Iris pigment epithelial cell (primary cell): ENCODE measurements at regions not wholly inside any gene's neighbourhood (a gene's known extent, or its start where the extent isn't known, plus 50 kb on each side); places are given as distances from the start of the nearest gene placed in this dataset.

Experiments used
- DNase-seq: peaks from one replicate; pipeline ENCODE4 v3.0.0-alpha.2; 2011; ENCODE audit warnings: low read depth

DNA sequence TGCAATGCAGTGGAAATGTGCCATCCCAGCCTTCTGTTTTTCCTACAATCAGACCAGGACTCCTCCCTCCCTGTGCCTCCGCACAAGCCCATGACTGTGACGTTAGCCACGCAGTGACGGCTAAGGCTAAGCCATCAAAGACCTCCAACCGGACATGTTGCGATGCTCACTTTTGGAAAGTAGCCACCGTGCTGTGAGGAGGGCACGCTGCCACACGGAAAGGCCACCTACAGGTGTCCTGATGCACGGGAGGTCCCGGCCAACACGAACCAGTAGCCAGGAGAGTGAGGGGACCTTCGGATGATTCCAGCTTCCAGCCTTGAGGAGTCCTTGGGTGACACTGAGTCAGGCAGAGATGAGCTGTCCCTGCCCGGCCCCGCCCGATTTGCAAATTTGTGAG lies 53.9 kb downstream of the FOXL1 start:
- no peak for DNase-seq

DNA sequence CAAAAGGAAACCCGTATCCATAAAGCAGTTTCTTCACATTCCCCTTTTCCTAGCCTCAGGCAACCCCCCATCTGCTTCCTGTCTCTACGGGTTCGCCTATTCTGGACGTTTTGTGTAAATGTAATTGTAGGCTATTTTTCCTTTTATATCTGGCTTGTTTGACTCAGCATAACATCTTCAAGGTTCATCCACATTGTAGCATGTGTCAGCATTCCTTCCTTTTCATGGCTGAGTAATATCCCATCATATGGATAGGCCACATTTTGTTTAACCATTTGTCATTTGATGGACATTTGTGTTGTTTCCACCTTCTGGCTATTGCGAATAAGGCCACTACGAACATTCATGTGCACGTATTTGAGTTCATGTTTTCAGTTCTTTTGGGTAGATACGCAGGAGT lies 54.6 kb downstream of the FOXL1 start:
- DNase-seq, result no peak

DNA sequence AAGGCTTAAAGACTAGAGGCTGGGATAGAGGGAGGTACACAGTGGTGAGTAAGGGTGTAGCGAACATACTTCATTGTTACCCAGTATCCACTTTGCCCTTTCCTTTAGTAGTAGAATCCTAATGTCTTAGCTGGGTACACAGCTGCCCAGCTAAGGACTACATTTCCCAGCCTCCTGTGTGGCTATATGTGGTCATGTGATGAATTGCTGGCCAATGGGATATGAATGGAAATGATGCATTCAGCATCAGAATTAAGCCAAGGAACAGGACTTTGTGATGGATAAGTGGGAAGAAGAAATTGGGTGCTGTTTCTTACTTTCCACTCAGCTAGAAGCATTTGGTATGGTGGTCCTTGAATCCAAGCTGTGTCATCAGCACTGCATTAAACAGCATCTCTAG lies 55.9 kb downstream of the FOXL1 start:
- peak; percentile 45 for DNase-seq

DNA sequence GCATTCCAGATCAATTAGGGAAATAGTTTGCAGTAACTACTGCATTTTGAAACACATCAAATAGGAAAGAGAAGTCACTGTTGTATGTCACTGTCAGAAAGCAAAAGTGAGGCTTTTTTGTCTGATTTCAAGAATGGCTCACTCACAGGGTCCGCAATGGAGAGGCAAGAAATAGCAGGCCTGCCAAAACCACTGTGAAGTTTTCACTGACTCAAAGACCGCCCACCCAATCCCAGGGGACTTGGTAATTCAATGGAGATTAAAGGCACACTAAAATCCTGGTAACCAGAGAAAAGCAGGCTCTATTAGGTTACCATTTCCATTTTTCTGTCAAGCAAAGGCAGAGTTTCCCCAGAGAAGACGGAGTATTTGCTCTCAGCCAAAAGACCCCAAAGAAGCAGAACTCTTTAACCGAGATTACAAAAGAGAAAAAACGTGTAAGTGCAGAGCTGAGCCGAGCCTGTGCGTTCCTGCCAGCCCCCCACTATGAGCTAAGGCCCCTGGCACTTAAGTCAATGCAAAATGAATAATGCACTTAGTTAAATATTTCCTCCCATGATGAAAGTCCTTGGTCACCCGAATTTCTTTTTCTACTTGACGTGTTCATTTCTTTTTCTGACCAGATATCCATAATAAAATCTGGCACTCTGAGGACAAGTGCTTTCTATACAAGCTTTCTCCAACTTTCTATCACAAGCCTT lies 57.0 kb downstream of the FOXL1 start:
- DNase-seq, result no peak

DNA sequence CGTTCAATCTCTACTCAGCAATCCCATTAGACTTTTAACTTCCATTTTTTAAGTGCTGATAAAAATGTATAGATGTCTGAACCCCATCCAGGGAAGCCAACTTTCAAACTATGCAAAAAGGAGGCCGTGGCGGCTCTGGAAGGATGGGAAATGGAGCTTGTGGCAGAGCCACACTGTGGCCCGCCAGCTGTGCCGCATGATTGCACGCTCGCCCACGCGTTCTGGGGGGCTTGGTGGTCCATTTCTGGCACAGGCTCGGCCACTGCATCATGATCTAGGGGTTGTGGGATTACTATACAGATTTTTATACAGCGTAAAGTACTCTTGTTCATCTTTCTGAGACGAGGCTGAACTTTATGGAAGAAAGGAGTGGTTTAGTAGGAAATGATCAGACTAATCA lies 57.6 kb downstream of the FOXL1 start:
- no peak for DNase-seq

DNA sequence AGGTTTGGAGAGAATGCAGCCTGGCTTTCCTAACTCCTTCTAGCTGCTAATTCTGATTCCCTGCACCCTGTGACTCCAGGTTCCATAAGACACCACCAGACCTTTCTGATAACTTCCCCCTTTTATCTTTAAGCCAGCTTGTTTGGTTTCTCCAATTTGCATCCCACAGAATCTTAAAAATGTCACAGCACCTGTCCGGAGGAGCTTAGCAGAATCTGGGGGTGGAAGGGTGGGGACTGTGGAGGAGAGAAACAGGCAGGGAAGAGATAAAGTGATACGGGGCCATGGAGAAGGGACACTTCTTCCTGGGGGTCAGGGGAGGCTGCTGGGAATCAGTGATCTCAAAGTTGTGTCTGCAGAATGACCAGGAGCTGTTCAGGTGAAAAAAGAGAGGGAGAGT lies 59.4 kb downstream of the FOXL1 start:
- no peak for DNase-seq

DNA sequence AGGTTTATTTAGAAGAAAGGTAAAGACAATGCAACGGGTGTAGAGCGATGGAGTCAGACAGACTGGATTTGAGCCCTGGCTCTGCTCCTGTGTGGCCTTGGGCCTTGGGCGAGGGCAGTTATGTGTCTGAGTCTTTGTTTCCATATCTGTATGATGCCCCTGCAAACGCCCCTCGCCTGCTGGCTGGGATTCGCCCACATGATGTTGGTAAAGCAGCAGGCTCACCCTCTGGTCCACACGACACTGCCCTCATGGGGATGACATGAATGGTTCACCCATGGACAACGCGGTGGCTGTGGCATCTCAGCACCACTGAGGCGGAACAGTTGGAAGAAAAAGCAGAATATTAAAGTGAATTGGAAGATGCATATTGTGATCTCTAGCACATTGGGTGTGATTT lies 60.3 kb downstream of the FOXL1 start:
- DNase-seq, result no peak

DNA sequence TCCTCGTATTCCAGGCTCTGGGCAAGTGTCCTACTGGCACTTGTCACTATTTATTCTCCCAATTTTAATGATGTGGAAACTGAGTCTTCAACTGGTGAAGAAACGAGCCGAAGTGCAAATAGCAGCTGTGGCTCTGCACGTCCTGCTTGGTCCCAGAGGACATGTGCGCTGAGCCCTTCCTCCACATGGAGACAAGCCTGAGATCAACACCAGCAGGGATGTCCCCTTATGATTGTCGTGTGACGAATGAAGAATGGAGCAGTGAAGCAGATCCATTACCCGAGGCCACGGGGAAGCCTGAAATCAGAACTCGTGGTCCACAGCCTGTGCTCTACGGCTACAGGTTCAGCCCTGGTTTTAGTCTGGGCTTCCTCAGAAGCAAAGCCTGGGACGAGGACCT lies 61.0 kb downstream of the FOXL1 start:
- no peak for DNase-seq

DNA sequence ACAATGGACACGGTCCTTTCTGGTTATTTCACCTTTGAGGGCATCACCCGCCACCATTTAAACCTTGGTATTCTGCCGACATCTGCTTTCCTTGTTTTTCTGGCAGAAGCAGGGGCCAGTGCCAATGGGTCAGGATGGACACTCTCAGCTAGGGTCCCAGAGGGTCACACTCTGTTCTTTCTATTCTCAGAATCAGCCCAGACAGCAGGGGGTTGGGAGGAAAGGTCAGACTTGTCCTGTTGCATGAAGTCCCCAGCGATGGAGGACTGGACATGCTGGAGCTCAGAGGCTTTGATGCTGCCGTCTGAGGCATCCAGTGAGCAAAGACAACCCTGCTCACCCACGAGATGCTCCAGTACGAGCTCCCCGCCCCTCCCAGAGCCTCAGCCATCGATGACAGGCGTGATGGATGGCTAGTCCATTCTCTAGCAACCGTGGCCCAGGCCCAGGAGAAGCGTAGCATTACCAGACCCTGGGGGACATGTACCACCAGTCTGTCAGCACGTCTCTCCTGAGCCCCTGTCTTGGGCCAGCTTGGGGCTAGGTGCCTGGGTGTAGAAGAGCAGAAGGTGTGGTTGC lies 62.0 kb downstream of the FOXL1 start:
- no peak for DNase-seq

DNA sequence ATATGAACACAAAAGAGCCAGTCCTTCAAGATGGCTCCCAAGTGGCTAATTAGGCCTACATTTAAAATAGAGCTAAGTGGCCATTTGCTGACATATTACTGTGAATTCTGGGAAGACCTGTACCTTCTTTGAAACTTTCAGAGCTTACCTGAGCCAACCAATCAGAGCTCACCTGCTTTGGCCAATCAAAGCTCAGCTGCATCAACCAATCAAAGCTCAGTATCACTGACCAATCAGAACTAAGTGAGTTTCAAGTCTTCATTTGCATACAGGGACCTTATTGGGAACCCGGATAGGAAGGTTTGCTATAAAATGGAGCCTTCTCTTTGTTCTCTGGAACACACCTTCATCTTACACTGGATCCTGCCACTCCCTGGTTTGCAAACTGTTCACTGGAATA lies 63.7 kb downstream of the FOXL1 start:
- no peak for DNase-seq

DNA sequence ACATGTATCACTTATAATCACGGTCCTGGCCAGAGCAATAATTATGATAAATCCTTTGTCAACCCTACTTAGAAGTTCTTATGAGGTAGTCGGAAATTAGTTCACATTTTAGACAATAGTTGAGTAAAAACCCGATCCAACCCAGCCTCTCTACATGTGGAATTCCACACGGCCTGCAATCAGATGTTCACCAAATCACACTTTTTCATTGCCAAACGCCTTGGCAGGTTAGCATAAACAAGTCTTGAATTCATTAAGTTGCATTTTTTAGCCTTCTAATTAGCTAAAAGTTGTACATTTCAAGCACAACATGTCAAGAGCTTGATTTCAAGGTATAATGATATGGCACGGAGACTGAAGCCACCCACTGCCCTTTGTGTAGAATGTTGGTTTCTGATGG lies 65.3 kb downstream of the FOXL1 start:
- DNase-seq, result no peak

DNA sequence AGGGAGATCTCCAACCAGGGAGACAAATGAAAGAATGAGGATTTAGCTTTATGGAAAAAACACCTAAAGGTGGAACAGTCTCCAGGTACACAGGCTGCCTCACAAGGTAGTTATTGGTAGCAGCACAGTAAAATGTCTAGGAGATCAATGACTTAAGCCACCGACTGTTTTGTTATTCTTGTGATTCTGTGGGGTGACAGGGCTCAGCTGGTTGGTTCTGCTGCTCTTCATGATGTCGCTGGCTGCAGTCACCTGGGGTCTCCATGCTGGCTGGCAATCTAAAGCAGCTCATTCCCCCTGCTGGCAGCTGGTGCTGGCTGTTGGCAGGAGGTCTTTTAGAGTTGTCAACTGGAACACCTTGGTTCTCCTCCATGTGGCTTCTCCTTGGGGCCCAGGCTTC lies 69.2 kb downstream of the FOXL1 start:
- no peak for DNase-seq

DNA sequence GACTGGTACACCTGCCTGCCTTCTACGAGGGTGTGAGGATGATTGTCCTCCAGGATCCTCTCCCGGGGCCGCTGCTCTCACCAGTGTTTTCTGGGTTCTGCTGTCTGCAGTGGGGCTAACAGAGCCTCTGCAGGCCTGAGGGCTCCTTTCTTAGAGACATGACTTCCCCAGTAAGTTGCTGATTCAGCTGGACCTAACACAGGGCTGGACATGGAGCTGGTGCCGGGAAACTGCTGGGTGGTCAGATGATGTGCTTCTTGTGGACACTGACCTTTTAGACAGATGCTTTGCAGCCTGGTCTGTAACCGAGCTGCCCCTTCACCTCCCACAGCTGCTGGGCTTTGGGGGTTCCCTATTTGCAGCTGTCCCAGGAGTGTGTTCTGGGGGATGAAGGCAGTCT lies 71.5 kb downstream of the FOXL1 start:
- DNase-seq, result no peak

DNA sequence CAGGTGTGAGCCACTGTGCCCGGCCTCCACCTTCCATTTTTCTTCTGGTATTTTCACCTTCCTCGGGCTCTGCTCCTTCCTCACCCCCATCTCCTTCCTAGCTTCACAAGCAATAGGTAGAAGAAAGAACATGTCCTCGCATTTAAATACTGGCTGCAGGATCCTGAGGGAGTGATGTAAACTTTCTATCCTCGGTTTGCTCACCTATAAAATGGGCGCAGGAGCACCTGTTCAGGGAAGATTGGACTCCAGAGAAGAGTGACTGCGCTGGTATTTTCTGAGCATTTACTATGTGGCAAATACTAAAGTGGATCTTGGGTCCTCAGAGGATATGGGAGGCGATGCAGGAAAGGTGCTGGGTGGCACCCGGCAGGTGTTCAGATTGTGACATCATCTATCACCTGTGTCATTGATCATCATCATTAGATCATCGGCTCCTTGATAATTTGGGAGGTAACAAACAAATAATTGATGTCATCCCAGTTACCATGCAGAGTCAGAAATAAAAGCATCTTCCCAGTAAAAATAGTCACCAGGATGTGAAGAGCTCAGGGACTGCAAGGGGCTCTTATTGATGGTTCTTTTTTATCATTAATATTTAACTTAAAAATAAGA lies 72.8 kb downstream of the FOXL1 start:
- DNase-seq, result no peak

DNA sequence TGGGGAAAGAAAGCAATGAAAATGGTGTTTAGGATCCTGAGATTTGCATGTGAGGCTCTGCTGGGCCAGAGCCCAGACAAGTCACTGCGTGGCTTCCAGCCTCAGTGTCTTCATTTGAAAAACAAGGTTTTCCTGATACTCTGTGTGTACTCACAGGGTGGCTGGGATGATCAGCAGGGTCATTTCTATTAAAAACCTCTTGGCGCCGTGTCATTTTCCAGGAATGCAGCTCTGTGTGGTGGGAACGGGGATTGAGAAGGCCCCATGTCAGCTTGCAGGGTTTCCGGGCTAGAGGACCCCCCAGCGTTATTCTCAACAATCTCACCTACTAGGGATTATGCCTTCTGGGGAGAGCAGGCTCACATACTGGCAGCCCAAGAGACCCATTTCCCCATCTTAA lies 73.5 kb downstream of the FOXL1 start:
- DNase-seq, result no peak

DNA sequence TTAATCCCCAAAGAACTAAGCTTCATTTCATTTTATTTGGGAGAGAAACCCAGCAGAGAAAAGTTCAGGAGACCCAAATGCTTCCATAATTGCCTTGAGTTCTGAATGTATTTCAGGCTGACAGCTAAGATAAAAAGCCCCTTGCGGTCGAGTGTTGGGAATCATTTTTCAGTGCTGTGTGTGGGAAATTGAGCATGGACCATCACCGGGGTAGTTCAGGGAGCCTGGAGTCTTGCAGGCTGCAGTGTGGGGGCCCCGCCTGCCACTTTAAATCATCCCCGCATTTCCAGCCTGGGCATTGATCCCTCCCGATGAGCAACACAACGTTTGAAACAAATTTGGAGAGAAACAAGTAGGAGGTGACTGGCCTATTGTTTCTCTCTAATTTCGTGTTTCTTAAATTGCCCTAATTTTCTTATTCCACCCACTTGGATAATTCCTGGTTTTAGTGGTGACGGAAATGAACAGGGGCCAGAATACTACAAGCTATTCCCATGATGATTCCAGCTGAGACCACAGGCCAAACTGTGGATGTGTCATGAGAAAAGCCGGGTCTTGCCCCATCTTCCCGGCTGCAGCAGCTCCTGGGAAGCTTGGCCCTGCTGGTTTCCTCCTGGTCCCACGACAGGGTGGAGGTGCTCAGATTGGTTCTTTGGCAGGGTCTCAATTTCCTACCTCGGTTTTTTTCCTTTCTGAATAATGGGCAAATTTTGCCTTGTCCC lies 75.1 kb downstream of the FOXL1 start:
- DNase-seq, result no peak

DNA sequence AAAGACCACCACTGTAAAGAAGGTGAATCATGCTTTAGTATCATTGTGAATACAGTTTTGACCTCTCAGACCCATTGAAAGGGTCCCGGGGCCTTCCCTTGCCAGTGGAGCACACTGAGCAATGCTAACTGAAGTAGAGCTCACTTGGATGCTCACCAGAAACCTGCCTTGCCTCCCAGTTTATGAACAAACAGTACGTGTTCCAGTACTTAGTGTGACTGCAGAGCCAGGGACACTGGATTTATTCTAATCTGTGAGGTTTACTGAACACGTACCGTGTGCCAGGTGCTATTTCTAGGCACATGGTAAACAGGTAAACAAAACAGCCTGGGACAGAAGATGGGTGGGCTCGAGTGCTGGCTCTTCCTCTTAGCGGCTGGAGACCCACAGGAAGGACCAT lies 79.6 kb downstream of the FOXL1 start:
- no peak for DNase-seq

DNA sequence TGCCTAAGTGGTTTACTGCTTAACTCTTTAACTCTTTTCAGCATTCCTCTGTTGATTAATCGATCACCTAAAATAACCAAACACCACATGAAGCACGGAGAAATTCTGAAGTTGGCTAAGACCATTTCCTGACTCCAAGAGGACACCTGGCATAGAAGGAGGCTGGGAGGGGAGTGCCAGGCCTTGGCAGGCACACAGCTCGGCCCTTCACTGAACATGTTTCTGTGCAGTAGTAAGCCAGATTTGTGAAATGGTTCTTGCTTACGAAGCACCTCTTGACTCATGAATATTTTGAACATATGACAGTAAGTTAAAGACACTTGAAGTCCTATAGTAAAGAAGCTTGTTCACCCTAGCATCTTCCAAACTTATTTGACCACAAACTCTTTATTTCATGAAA lies 82.3 kb downstream of the FOXL1 start:
- no peak for DNase-seq

DNA sequence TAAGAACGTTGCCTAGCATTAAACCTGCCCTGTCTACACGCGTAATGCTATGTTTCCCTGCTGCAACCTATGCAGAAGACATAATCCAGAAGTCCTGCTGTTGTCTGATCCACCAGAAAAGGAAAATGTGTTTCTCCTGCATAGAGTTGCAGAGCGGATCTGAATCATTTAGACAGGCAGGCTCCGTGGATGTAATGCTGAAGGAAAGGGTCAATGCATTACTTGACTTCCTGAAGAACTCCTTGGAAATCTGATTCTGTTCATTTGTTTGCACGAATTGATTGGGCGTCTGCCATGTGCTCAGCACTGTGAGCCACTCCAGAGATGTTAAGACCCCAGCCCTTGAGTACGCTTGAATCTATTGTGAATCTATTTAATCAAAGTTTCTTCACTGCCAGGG lies 83.4 kb downstream of the FOXL1 start:
- peak; percentile 42 for DNase-seq

DNA sequence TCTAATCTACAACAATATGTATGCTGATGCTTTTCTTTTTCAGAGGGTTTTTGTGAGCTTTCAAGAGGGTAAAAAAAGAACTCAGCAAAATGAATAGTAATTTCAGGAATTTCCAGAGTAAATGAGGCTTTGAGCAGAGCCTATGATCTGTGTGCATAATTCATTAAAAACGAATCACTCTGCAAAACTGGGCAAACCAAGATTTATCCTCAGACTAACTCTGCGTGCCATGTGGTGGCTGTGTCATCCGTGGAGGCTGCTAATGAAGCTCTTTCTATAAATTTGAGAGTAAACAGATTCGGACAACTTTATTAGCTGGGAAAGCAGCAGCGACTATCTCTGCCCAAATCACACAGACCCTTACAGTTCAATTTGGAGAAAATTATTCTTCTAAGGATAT lies 83.8 kb downstream of the FOXL1 start:
- DNase-seq, result no peak

DNA sequence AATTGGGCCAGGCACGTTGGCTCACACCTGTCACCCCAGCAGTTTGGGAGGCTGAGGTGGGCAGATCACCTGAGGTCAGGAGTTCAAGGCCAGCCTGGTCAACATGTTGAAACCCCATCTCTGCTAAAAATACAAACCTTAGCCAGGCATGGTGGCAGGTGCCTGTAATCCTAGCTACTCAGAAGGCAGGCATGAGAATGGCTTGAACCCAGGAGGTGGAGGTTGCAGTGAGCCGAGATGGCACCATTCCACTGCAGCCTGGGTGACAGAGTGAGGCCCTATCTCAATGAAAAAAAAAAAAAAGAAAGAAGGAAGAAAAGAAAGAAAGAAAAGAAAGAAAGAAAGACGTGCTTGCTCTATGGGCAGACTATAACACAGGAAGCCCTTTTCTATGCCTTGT lies 84.4 kb downstream of the FOXL1 start:
- DNase-seq, result no peak

DNA sequence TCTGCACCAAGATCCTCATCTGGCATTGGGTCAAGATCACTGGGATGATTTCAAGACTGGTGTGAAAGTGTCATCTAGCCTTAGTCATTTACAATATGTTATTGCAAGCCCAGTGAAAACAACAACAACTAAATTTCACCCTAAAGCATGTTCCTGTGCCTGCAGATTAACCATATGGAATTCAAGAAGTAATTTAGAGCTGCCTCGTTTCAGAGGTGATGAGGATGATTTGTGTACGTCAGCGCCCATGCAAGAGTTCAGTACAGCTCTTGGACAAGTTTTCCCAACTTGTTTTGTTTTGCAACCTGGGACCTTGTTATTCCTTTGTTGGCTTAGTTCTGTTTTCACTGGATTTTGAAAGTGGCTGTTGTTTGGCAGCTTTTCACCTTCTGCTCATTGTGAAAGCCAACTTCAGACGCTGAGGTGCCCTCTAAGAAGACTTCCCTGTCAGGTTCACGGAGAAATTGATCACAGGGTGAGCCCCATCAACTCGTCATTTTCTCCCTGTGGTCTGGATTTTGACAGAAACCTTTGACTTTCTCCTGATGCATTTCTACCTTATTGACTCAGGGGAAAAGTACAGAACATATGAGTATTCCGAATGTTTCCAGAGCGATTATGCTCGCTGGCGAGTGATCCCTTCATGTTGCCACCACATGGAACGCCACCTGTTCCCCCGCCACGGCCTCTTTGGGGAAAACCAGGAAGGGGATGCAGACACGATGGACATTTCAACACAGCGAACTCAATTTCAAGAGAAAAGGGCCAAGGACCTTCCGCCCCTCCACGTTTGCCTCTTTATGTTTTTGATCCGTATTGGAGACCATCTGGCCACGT lies 85.6 kb downstream of the FOXL1 start:
- peak; percentile 51 for DNase-seq
